DMS53 treated with DMSO at 0.1 percent for 48 hours (cell line): ENCODE measurements at regions not wholly inside any gene's neighbourhood (a gene's known extent, or its start where the extent isn't known, plus 50 kb on each side); places are given as distances from the start of the nearest gene placed in this dataset.
A peak's percentile ranks its signal among the peaks of the same experiment; 100 is the strongest.

Experiments used
- DNase-seq: peaks from one replicate; lab custom pipeline; 2025; ENCODE audit not compliant: unreplicated experiment; lab: John Stamatoyannopoulos, UW

DNA sequence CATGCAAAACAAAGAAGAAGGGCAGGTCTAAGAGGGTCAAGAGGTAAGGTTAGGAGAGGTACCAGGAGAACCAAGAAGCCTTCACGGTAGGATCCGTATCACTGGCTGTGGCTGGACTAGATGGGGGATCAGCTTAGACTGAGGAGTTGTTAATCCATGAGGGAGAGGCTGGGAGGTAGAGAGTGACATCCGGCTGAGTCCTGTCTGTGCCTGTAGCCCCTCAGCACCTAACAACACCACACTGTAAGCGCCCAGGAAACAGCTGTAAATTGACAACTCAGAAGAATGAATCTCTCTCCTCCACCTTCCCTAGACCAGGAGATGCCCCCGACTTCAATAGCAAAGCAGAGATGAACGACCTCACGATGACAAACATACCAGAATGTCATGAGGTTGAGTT is 199.4 kb upstream of the RPL38 start:
- no peak for DNase-seq

DNA sequence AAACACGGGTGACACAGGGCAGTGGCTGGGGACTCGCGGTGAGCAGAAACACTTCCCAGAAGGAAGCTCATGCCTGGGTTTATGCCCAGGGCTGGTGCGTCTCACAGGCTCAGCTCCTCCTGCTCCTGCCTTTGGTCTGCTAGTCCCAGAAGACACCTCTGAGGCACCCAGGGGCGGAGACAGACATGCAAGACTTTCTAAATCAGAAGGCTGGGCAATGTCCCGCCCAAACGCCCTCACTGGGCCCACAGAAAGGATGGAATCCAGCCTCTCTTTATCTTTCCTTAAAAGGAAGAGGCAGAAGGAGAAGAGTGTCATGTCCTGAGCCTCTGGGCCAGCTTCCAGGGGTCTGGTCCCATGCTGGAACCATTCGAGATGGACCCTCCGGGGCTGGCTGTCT is 197.7 kb upstream of the RPL38 start:
- DNase-seq = no peak

DNA sequence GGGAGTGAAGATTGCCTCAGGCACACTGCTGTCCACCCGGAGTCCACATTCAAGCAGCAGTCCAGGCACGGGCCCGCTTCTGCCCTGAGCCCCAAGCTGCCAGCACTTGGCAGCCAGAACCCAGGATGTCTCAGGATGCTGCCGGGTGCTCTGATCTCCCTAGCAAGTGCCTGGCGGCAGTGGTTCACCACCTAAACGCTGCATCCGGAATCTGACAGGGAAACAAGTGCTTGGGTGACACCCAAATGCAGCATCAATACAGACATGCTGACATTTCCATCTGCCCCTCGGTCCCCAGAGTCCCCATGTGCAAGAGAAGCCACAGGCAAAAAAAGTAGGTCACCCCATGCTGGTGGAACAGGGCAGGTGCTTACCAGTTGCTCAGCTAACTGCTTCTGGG is 197.1 kb upstream of the RPL38 start:
- DNase-seq = no peak

DNA sequence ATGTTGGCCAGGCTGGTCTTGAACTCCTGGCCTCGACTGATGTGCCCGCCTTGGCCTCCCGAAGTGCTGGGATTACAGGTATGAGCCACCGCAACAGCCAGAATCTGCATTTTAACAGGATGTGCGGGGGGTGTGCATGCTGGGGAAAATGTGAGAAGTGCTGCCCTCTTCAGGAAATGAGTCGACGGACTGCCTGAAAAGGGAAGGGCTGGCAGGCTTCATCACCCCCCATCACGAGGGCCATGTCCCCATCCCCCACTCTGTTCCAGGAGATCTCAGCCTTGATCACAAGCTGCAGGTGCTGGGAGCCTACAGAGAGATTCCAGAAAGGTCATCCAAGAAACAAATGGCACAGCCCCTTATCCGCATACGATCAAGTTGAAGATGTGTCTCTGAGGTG is 195.3 kb upstream of the RPL38 start:
- peak; percentile 42 for DNase-seq

DNA sequence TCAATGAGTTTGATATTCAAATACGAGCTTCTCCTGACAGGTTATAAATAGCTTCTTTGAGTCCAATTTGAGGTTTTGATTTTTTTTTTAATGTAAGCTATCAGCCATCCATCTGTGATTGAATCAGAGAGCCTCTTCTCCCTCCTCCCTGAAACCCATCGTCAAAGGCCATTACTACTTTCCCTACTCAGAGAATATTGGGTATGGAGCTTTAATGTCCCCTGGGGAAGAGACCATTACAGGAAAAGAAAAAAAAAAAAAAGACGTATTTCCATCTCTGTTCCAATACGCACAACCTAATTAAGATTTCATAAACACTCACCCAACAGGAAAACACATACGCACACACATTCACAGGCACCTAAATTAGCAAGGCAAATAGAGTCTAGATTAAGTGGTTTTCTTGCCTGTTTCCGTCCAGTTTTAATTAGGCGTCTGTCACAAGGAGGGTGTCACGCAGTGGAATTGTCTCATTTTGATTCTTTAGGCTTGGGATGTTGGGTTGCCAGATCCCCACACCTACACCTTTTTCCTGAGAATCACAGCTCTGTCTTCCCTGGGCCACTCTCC is 194.3 kb upstream of the RPL38 start:
- no peak for DNase-seq

- DNase-seq = no peak
These were observed 192.6 kb upstream of the RPL38 start for GRCh38 chr17:74010903-74011302.

DNA sequence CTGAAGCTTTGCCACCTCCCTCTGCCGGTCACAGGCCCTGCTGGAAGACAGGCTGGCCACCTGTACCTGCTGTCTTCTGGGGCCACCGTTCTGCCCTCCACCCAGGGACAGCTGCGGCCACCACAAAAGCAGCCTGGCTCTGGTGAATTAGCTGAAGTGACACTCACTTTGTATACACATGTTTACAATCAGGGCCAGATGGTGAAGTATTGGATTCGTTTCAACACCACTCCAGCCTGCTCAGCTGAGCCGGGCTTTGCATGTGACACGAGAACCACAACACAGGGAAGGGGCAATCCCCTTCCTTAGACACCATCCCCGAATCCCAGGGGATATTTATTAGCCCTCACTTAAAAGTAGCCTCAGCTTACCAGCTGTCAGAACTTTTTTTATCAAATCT is 191.5 kb upstream of the RPL38 start:
- peak; percentile 96 for DNase-seq

DNA sequence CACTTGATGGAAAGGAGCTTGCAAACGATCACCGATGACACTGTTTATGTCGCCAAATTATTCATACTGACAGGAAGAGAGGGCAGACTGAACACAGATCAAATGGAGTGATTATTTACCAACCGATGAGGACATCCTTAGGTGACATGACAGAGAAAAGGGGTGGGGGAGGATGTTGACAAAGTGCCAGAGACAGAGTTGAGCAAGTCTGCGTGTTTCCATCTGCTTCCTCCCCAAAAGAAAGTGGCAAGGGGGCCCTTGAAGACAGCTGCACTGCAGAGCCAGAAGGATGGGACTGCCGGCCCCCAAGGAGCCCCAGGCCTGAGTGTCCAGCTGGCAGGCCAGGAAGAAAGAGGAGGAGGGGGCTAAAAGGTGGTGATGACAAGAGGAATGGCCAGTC is 191.0 kb upstream of the RPL38 start:
- peak; percentile 87 for DNase-seq

GRCh38 chr17:74015316-74015715 is 188.2 kb upstream of the RPL38 start:
- DNase-seq = no peak

DNA sequence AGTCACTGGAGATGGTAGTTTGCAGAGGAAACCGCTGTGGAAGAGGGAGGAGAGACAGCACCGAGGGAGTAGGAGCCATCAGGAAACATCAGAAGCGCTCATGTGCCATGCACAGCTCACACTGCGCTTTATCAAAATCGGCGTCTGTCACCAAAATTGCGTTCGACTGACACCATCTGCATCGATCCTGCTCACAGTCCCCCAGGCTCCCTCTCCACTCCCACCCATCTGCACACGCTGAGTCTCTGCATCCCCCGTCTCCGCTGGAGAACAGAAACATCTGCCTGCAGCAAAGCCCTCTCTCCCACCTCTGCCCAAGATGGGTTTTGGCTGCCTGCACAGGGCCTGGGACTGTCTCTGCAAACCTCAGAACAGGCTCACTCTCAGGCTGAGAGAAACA is 187.5 kb upstream of the RPL38 start:
- DNase-seq = no peak

- DNase-seq = no peak
These were observed 187.0 kb upstream of the RPL38 start for GRCh38 chr17:74016461-74016860.

- DNase-seq = no peak
These were observed 186.0 kb upstream of the RPL38 start for GRCh38 chr17:74017466-74017865.

- no peak for DNase-seq
These were observed 185.4 kb upstream of the RPL38 start for GRCh38 chr17:74018115-74018514.

DNA sequence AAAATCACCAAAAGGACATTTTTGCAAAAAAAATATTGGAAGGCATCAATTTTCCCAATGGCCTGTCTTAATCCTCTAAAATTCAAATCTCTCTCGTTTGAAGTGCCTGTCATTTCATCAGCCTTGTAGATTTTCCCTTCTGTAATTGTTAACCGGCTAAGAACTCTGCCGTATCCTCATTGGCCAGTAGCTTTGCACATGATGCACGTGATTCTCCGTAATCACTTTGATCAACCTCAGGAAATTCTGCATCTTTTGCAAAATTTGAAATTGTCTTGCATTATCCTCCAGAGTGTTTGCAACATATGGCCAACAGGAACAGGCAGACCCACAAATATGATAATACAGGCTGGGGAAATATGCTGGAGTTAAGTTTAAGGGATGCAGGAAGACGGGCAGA is 184.2 kb upstream of the RPL38 start:
- no peak for DNase-seq

GRCh38 chr17:74019860-74020259 is 183.6 kb upstream of the RPL38 start:
- DNase-seq = no peak

- no peak for DNase-seq
These were observed 183.0 kb upstream of the RPL38 start for GRCh38 chr17:74020522-74020921.

DNA sequence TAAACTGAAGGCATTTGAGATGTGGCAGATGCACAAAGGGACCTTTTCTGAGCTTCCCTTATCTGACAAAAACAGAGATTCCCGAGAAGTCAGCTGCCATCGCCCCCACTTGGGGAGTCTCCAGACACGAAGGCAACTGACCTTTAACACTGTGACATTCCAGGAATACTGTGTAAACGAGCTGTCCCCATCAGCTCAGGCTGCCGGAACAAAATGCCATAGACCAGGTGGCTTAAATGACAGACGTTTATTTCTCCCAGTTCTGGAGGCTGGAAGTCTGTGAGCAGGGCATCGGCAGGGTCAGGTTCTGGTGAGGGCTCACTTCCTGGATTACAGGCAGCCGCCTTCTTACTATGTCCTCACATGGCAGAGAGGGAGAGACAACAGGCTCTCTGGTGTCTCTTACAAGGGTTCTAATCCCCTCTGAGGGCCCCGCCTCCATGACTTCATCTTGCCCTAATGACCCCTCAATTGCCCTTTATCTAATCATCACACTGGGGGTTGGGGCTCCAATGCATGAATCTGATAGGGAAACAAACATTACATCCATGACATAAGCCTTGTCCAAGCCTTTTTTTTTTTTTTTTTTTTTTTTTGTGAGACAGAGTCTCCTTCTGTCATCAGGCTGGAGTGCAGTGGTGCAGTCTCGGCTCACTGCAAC is 178.5 kb upstream of the RPL38 start:
- DNase-seq = no peak

DNA sequence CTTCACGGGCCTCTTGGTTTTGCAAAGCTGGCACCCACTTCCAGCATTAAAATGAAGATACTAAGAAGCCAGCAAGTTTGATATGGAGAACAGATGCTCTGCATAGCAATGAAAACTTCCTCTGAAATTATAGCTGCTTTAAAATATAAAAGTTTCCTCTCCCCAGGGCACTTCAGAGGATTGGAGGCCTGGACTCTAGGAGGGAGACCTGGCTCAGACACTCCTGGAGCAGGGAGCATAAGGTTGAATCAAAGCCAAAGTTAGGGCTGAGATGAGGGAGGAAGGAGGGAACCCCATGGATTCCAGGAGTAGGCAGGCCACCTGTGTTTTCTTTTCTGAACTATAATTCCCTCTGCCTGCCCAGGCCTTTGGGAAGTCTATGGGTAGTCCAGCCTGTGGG is 176.0 kb upstream of the RPL38 start:
- no peak for DNase-seq

- no peak for DNase-seq
These were observed 174.9 kb upstream of the RPL38 start for GRCh38 chr17:74028354-74029116.

GRCh38 chr17:74031316-74032090 is 172.0 kb upstream of the RPL38 start:
- DNase-seq = no peak

- DNase-seq = no peak
These were observed 171.3 kb upstream of the RPL38 start for GRCh38 chr17:74032222-74032621.

DNA sequence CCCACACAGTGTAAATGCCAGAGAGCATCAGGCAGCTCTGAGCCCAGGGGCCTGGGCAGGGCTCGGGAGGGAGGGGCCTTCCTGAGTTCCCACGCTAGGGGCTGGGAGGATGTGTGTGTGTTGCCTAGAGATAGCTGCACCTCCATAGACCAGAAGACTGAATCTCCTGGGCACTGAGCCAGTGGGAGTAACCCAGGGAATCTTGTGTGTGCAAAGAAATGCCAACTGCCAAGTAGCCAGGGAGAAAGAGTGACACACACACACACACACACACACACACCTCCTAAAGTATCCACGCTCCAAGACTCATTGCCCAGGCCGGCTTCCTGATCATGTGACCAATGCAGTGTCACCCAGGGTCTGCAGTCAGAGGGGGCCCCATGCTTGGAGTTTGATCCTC is 166.2 kb upstream of the RPL38 start:
- DNase-seq = no peak
